IPS-18c (cell line): ENCODE measurements at regions not wholly inside any gene's neighbourhood (a gene's known extent, or its start where the extent isn't known, plus 50 kb on each side); places are given as distances from the start of the nearest gene placed in this dataset.
"Not testable (repeated sequence)": the region's sequence is repeated elsewhere in the genome, so short reads cannot be mapped to it uniquely, and the experiment has no call there.

Experiments used
- H3K4me3 ChIP-seq: 2 replicates; pipeline ENCODE4 v1.7.0; 2013; ENCODE audit warnings: low read depth, mild to moderate bottlenecking, low read length, moderate library complexity; ENCODE audit not compliant: insufficient read depth
- H3K9me3 ChIP-seq: one replicate; pipeline ENCODE4 v1.6.1; 2013; ENCODE audit warnings: mild to moderate bottlenecking, low read length, moderate library complexity; ENCODE audit not compliant: control insufficient read depth, insufficient read depth

- no peak overlapping the region for H3K4me3 ChIP-seq
Observed at GRCh38 chr13:83452292-83452950, 429.9 kb downstream of the SLITRK1 start.

DNA sequence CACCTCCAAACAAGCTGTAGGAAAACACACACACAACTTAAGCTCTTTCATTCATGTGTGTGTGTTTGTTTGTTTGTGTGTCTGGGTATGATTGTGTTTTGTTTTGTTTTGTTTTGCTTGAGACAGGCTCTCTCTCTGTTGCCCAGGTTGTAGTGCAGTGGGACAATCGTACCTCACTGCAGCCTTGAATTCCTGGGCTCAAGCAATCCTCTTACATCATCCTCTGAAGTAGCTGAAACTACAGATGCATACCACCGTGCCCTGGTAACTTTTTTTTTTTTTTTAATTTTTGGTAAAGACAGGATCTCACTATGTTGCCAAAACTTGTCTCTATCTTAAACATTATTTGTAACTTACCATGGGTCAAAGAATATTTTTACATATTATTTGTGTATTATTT lies 431.7 kb downstream of the SLITRK1 start:
- H3K4me3 ChIP-seq: no peak overlapping the region
- peaks cover 4% of the 10 kb centered on the region for H3K9me3 ChIP-seq

More at GRCh38 chr13:83452292-83452950, 429.9 kb downstream of the SLITRK1 start:
- peaks cover 4% of the 10 kb centered on the region for H3K9me3 ChIP-seq

GRCh38 chr13:83449668-83450395 lies 432.4 kb downstream of the SLITRK1 start:
- peaks cover 4% of the 10 kb centered on the region for H3K9me3 ChIP-seq
- H3K4me3 ChIP-seq: no peak overlapping the region

- no peaks in the 10 kb centered on the region for H3K9me3 ChIP-seq
- no peak overlapping the region for H3K4me3 ChIP-seq
Observed at GRCh38 chr13:83440465-83440864, 441.8 kb downstream of the SLITRK1 start.

GRCh38 chr13:83439464-83439863 lies 442.8 kb downstream of the SLITRK1 start:
- H3K4me3 ChIP-seq, H3K9me3 ChIP-seq: not testable (repeated sequence)

GRCh38 chr13:83423861-83424260 lies 458.4 kb downstream of the SLITRK1 start:
- Histone ChIP-seq H3K4me3 (no peak overlapping the region), H3K9me3 (no peaks in the 10 kb centered on the region)

DNA sequence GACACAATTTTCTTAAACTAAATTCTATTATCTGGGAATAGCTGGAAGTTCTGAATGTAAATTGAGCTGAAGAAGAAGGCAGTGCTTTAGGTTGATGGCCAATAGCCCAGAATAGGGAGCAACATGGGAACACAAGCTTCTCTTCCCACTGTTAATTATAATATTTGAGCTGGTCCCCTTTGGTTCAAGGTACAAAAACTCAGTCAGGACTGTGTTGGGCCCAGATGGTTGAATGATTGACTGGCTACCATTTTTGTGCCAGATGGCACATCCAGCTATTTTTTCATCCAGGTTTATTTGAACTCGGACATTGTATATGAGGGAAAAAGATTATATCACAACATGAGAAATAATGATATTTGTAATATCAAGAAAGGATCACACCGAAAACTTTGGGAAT lies 458.9 kb downstream of the SLITRK1 start:
- H3K4me3 ChIP-seq: no peak overlapping the region
- no peaks in the 10 kb centered on the region for H3K9me3 ChIP-seq

DNA sequence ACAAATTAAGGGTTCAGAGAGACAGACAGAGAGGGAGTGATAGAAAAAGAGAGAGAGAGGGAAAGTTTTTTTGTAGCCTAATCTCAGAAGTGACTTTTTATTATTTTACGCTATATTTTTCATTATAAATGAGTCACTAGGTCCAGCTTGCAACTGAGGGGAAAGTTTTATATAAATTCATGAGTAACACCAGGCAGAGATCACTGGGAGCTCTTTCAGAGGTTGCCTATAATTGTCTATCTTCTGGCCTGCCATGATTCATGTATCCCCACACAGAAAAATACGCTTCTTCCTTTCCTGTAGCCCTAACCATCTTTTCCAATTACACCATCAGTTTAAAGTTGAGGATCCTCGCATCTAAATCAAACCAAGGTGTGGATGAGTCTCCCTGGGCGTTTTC lies 467.9 kb downstream of the SLITRK1 start:
- Histone ChIP-seq H3K9me3 (no peaks in the 10 kb centered on the region), H3K4me3 (no peak overlapping the region)

DNA sequence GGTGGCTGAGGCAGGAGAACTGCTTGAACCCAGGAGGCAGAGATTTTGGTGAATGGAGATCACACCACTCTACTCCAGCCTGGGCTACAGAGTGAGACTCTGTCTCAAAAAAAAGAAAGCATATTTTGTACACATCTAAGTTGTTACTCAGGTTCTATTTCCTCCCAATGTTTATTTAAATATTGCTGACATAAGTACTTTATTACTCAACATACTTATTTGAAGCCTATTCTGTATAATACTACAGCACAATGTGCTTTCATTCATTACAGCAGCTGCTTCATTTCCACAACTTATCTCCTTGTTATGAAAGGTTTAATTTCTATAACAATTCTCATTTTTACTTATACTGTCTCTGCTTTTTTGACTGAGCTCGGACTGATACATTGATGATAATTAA lies 495.7 kb downstream of the SLITRK1 start:
- H3K4me3 ChIP-seq: no peak overlapping the region

GRCh38 chr13:83378908-83379307 lies 503.4 kb downstream of the SLITRK1 start:
- no peak overlapping the region for H3K4me3 ChIP-seq

More for the DNA sequence above, 495.7 kb downstream of the SLITRK1 start:
- H3K9me3 ChIP-seq: no peaks in the 10 kb centered on the region

GRCh38 chr13:83377491-83377890 lies 504.8 kb downstream of the SLITRK1 start:
- H3K9me3 ChIP-seq: no peaks in the 10 kb centered on the region
- H3K4me3 ChIP-seq: no peak overlapping the region

More at GRCh38 chr13:83378908-83379307, 503.4 kb downstream of the SLITRK1 start:
- H3K9me3 ChIP-seq: no peaks in the 10 kb centered on the region

DNA sequence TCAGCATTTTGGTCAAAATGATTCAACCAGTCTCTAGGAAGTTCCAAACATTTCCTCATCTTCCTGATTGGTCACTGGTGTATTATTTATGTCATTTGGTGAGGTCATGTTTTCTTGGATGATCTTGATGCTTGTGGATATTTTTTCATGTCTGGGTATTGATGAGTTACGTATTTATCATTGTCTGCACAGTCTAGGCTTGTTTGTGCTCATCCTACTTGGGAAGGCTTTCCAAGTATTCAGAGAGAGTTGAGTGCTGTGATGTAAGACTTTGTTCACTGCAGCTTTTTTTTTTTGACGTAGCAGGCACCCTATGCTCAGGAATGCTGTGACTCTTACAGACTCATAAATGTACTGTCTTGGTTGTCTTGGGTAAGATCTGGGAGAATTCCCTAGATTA lies 509.5 kb downstream of the SLITRK1 start:
- Histone ChIP-seq H3K9me3 (peaks cover 4% of the 10 kb centered on the region), H3K4me3 (no peak overlapping the region)

- Histone ChIP-seq H3K4me3 (no peak overlapping the region), H3K9me3 (no peaks in the 10 kb centered on the region)
Observed at GRCh38 chr13:83365723-83366122, 516.6 kb downstream of the SLITRK1 start.

DNA sequence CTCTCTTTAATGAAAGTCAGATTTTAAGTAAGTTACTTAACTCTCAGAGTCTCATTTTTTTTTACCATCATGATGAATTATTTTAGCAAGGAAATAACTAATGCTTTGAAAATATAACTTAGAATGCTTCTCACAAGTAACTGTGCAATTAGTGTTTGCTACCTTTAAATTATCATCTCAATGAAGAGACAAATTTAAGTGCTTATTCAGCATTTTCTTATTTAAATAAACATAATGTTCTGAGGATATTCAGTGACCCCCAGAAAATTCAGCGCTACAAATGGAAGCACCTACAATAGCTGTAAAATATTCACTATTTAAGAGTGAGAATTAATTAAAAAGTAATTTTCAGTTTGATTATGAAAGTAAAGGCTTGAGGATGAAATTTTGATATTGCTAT lies 527.2 kb downstream of the SLITRK1 start:
- no peak overlapping the region for H3K4me3 ChIP-seq

GRCh38 chr13:83352391-83352790 lies 529.9 kb downstream of the SLITRK1 start:
- H3K4me3 ChIP-seq: no peak overlapping the region
- no peaks in the 10 kb centered on the region for H3K9me3 ChIP-seq

More for the DNA sequence above, 527.2 kb downstream of the SLITRK1 start:
- no peaks in the 10 kb centered on the region for H3K9me3 ChIP-seq

DNA sequence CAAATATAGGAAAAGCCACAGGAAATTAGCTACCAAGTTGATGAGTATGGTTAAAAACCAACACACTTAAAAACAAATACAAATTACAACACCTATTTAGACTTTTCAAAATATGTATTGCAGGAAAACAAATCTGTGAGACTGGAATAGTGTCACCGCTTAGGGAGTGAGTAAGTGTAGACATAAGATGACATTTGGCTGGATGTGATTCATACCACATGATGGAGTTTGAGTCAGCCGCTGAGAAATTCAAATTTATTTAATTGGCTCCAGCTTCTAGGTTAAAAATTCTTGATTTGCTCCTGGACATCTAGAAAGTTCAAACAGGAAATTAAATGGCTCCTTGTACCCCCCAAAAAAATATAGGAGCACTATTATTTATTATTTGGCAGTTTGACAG lies 531.7 kb downstream of the SLITRK1 start:
- H3K4me3 ChIP-seq: no peak overlapping the region
- no peaks in the 10 kb centered on the region for H3K9me3 ChIP-seq

DNA sequence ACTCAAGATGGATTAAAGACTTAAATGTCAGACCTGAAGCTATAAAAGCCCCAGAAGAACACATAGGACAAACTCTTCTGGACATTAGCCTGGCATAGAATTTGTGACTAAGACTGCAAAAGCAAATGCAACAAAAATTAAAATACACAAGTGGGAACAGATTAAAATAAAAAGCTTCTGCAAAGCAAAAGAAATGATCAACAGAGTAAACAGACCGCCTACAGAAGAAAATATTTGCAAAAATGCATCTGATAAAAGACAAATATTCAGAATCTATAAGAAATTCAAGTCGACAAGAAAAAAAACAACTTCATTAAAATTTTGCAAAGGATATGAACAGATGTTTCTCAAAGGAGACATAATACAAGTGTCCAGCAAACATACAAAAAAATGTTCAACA lies 537.8 kb downstream of the SLITRK1 start:
- Histone ChIP-seq H3K9me3 (no peaks in the 10 kb centered on the region), H3K4me3 (no peak overlapping the region)

- Histone ChIP-seq H3K9me3 (no peaks in the 10 kb centered on the region), H3K4me3 (no peak overlapping the region)
Observed at GRCh38 chr13:83340170-83340569, 542.1 kb downstream of the SLITRK1 start.
